Testis (tissue), 2 donors: ENCODE measurements at regions not wholly inside any gene's neighbourhood (a gene's known extent, or its start where the extent isn't known, plus 50 kb on each side); places are given as distances from the start of the nearest gene placed in this dataset.

Experiments used
- DNase-seq: peaks from one replicate; pipeline ENCODE4 v3.0.0-alpha.2; 2019
- H3K27ac ChIP-seq, 2 donors: fragments of 200-600 bp; sonication (generic); one replicate each; pipeline ENCODE4 v1.5.1; 2019
- H3K27me3 ChIP-seq: fragments of 200-600 bp; sonication (generic); one replicate; pipeline ENCODE4 v1.5.1; 2019
- H3K36me3 ChIP-seq: fragments of 200-600 bp; sonication (generic); one replicate; pipeline ENCODE4 v1.5.1; 2017; ENCODE audit warnings: low read depth; ENCODE audit errors: missing control alignments
- H3K4me1 ChIP-seq: fragments of 200-600 bp; sonication (generic); one replicate; pipeline ENCODE4 v1.5.1; 2019
- H3K4me3 ChIP-seq, 2 donors: fragments of 200-600 bp; sonication (generic); one replicate each; pipeline ENCODE4 v1.5.1; 2017 to 2019
- H3K9me3 ChIP-seq: fragments of 200-600 bp; sonication (generic); one replicate; pipeline ENCODE4 v1.5.1; 2017
- POLR2A ChIP-seq: fragments of 450-650 bp; IDR thresholded peaks from one replicate; pipeline ENCODE4 v1.6.1; 2017; ENCODE audit warnings: antibody characterized with exemption, mild to moderate bottlenecking, moderate library complexity
- WGBS, 2 donors: methylation state at CpG; one replicate each; pipeline ENCODE4 v1.1.5; 2018; 5-methylcytosine and 5-hydroxymethylcytosine counted together
- intact Hi-C: fragments of 100-400 bp; cut with DNase I; formaldehyde crosslinking; loops from one replicate; pipeline ENCODE4 v1.15.1; 2023; ENCODE audit warnings: low total_unique reads
- TF ChIP-seq, protein P1 (sequence below), 3 experiments: fragments of 450-650 bp in 2 of 3; fragments of 200-600 bp in 1 of 3; sonication (generic) in 1 of 3; IDR thresholded peaks; one replicate each; pipeline ENCODE4 v1.5.1; 2016 to 2019; ENCODE audit warnings: antibody characterized with exemption in 3 of 3, mild to moderate bottlenecking in 2 of 3, moderate library complexity in 1 of 3

GRCh38 chr6:44563397-44563796 lies 175.9 kb downstream of the CDC5L start:
- H3K27ac ChIP-seq: no peak overlapping the region
- WGBS, 2 donors: 66 to 75% methylated on average over 11 of the region's 11 CpGs
- TF ChIP-seq POLR2A: no peak
- TF ChIP-seq, protein P1, sequence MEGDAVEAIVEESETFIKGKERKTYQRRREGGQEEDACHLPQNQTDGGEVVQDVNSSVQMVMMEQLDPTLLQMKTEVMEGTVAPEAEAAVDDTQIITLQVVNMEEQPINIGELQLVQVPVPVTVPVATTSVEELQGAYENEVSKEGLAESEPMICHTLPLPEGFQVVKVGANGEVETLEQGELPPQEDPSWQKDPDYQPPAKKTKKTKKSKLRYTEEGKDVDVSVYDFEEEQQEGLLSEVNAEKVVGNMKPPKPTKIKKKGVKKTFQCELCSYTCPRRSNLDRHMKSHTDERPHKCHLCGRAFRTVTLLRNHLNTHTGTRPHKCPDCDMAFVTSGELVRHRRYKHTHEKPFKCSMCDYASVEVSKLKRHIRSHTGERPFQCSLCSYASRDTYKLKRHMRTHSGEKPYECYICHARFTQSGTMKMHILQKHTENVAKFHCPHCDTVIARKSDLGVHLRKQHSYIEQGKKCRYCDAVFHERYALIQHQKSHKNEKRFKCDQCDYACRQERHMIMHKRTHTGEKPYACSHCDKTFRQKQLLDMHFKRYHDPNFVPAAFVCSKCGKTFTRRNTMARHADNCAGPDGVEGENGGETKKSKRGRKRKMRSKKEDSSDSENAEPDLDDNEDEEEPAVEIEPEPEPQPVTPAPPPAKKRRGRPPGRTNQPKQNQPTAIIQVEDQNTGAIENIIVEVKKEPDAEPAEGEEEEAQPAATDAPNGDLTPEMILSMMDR (IDR thresholded peaks at IDR 0.05): no peak
- H3K4me1 ChIP-seq: no peaks in the 10 kb centered on the region
- H3K27me3 ChIP-seq: no peaks in the 10 kb centered on the region
- peak; percentile 40 for DNase-seq
- H3K9me3 ChIP-seq: no peaks in the 10 kb centered on the region
- intact Hi-C loops: no loop called here
- no peak overlapping the region for H3K4me3 ChIP-seq
- H3K36me3 ChIP-seq: no peaks in the 10 kb centered on the region

DNA sequence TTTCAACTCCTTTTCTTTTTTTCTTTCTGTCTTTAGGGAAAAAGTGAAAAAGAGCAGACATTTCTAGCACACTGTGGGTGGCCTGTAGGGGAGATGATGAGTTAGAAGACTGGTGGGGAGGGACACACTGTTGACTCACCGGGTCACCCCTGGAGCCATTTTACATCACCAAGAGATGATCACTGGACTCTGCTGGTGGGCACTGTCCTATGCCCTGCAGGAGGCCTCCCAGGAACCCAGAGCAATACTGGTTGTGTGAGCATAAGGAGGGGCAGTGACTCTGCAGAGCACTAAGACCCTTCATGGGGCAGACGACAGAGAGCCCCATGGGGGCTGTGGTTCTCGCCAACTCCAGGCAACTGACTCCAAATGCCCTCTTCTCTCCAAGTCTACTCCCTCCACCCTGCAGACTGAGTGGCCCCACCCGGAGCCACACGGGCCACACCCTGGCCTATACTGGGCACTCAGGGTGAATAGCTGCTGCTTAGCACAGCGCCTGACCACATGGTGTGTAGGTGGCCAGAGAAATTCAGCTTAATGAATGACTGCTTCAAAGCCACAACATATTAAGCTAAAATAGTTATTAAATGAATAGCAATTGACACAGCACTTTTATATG lies 177.5 kb downstream of the CDC5L start:
- DNase-seq: no peak
- no peak for TF ChIP-seq POLR2A
- TF ChIP-seq, protein P1 (IDR thresholded peaks at IDR 0.05): no peak
- H3K4me3 ChIP-seq: no peak overlapping the region
- 85 to 86% methylated on average over 5 to 6 of the region's 6 CpGs for WGBS, 2 donors
- no peaks in the 10 kb centered on the region for H3K36me3 ChIP-seq
- H3K9me3 ChIP-seq: no peaks in the 10 kb centered on the region
- peaks cover 3% of the 10 kb centered on the region for H3K4me1 ChIP-seq
- H3K27ac ChIP-seq: no peak overlapping the region
- H3K27me3 ChIP-seq: no peaks in the 10 kb centered on the region
- intact Hi-C loops: no loop called here

DNA sequence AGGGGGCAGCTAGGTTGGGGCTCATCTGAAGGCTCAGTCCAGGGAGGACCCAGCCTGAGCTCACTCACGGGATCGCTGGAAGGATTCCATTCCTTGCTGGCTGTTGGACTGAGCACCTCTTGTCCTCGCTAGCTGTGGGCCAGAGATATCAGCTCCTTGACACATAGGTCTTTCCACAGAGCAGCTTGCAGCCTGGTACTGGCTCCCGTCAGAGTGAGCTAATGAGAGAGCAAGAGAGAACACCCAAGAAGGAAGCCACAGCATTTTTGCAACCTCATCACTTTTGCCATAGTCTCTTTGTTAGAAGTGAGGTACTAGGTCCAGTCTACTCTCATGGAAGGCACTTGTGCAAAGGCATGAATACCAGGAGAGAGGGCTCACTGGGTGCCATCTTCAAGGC lies 179.9 kb downstream of the CDC5L start:
- WGBS, 2 donors: 66 to 77% methylated on average over 4 of the region's 4 CpGs
- Histone ChIP-seq H3K4me1 (peaks cover 9% of the 10 kb centered on the region), H3K9me3 (no peaks in the 10 kb centered on the region), H3K36me3 (no peaks in the 10 kb centered on the region), H3K27ac (no peak overlapping the region), H3K27me3 (no peaks in the 10 kb centered on the region), H3K4me3 (no peak overlapping the region)
- DNase-seq: peak; percentile 53
- intact Hi-C loops: no loop called here
- no peak for TF ChIP-seq POLR2A
- TF ChIP-seq, protein P1 (IDR thresholded peaks at IDR 0.05): no peak

DNA sequence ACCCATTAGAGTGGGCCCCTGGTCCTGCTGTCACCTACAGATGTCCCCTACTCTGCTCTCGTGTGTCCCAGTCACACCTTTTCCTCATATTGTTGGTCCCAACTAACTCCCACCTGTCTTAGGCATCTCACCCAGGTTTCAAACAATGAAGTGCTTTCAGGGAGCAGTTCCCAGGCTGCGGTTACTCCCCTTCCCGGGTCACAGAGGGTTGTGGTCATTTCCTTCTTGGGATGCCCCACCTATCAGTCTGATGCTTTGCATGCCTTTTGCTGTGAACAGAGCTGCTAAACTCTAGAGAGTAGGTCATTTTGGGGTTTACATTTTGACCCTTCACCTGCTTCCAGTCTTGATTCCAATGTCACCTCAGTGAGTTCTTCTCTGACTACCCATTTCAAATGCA lies 181.6 kb downstream of the CDC5L start:
- intact Hi-C loops: no loop called here

More for the DNA sequence above, 181.6 kb downstream of the CDC5L start:
- Histone ChIP-seq H3K4me1 (peaks cover 9% of the 10 kb centered on the region), H3K4me3 (no peak overlapping the region), H3K9me3 (no peaks in the 10 kb centered on the region), H3K27ac (no peak overlapping the region), H3K36me3 (no peaks in the 10 kb centered on the region), H3K27me3 (no peaks in the 10 kb centered on the region)
- TF ChIP-seq, protein P1 (IDR thresholded peaks at IDR 0.05): no peak
- WGBS, 2 donors: 75 to 87% methylated on average over 3 of the region's 3 CpGs
- DNase-seq: no peak
